OCI-LY3 (cell line): ENCODE measurements at regions not wholly inside any gene's neighbourhood (a gene's known extent, or its start where the extent isn't known, plus 50 kb on each side); places are given as distances from the start of the nearest gene placed in this dataset.

Experiments
- H2AFZ ChIP-seq: fragments of 200-600, 300-600 bp; shearing (Covaris generic); 2 replicates; pipeline ENCODE4 v1.6.0; 2014; ENCODE audit warnings: antibody characterized with exemption, low read depth, low read length
- H3K27ac ChIP-seq: fragments of 200-600, 300-600 bp; sonication (generic); 2 replicates; pipeline ENCODE4 v1.5.1; 2014; ENCODE audit warnings: mild to moderate bottlenecking, low read length, moderate library complexity, mixed read lengths
- H3K27me3 ChIP-seq: fragments of 200-600, 300-600 bp; sonication (generic); 2 replicates; pipeline ENCODE4 v1.6.1; 2014; ENCODE audit warnings: low read depth, low read length, mixed read lengths
- H3K36me3 ChIP-seq: fragments of 200-600, 300-600 bp; sonication (generic); replicated peaks from 2 replicates; pipeline ENCODE3; 2014; ENCODE audit warnings: low read depth, low read length, mixed read lengths
- H3K4me1 ChIP-seq: fragments of 300-600, 200-600 bp; sonication (generic); 2 replicates; pipeline ENCODE4 v1.6.1; 2014; ENCODE audit warnings: low read length, mixed read lengths
- H3K4me2 ChIP-seq: fragments of 200-600, 300-600 bp; sonication (generic); 2 replicates; pipeline ENCODE4 v1.6.1; 2014; ENCODE audit warnings: low read length, mixed read lengths
- H3K4me3 ChIP-seq: fragments of 300-600, 200-600 bp; sonication (generic); 2 replicates; pipeline ENCODE4 v1.5.1; 2014; ENCODE audit warnings: antibody characterized with exemption, mild to moderate bottlenecking, low read length, moderate library complexity
- H3K79me2 ChIP-seq: fragments of 300-600, 200-600 bp; shearing (Covaris generic); 2 replicates; pipeline ENCODE4 v1.6.1; 2014; ENCODE audit warnings: mild to moderate bottlenecking, low read length, mixed read lengths
- H3K9ac ChIP-seq: fragments of 300-600, 200-600 bp; shearing (Covaris generic); 2 replicates; pipeline ENCODE4 v1.6.0; 2014; ENCODE audit warnings: mild to moderate bottlenecking, low read length, moderate library complexity
- H3K9me3 ChIP-seq: fragments of 200-600, 300-600 bp; shearing (Covaris generic); 2 replicates; pipeline ENCODE4 v1.6.1; 2014; ENCODE audit warnings: low read length, mixed read lengths; ENCODE audit not compliant: insufficient read depth
- H4K20me1 ChIP-seq: fragments of 200-600, 300-600 bp; sonication (generic); 2 replicates; pipeline ENCODE4 v1.6.1; 2016; ENCODE audit warnings: low read length, mixed read lengths; ENCODE audit not compliant: insufficient read depth
- EZH2phosphoT487 ChIP-seq: fragments of 200-600 bp; shearing (Covaris generic); IDR thresholded peaks from 2 replicates; pipeline ENCODE4 v1.6.1; 2018; ENCODE audit warnings: antibody characterized with exemption, mixed run types, low read depth
- TF ChIP-seq, protein P1 (sequence below): fragments of 200-600, 300-600 bp; sonication (generic); IDR thresholded peaks from 2 replicates; pipeline ENCODE4 v1.5.1; 2014; ENCODE audit warnings: antibody characterized with exemption, low read length, low read depth

DNA sequence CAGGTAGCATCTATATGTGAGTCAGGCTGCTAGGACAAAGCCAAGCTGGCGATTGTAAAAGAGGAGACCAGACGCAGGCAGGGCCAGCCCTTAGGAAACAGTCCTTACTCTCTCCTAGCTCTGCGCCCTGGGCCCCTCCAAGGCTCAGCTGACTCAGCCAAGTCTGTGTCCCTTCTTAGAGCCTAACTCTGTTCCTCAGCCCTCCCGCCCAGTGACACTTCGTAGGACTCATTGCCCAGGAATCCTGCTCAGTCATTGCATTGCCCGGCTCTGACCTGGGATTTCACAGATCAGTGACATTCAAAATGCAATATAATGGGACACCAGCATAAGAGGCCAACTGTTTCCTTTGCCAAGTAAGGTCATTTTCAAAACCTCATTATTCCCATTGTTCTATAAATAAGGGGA lies 244.2 kb downstream of the TLE3 start:
- Histone ChIP-seq H3K4me3 (no peak overlapping the region), H3K9me3 (no peaks in the 10 kb centered on the region), H3K27me3 (peaks cover 21% of the 10 kb centered on the region), H3K4me1 (peaks cover 10% of the 10 kb centered on the region), H2AFZ (no peak overlapping the region), H4K20me1 (no peaks in the 10 kb centered on the region), H3K27ac (no peak overlapping the region), H3K36me3 (no peaks in the 10 kb centered on the region), H3K79me2 (no peaks in the 10 kb centered on the region), H3K9ac (no peak overlapping the region), H3K4me2 (no peak overlapping the region)
- TF ChIP-seq, protein P1, sequence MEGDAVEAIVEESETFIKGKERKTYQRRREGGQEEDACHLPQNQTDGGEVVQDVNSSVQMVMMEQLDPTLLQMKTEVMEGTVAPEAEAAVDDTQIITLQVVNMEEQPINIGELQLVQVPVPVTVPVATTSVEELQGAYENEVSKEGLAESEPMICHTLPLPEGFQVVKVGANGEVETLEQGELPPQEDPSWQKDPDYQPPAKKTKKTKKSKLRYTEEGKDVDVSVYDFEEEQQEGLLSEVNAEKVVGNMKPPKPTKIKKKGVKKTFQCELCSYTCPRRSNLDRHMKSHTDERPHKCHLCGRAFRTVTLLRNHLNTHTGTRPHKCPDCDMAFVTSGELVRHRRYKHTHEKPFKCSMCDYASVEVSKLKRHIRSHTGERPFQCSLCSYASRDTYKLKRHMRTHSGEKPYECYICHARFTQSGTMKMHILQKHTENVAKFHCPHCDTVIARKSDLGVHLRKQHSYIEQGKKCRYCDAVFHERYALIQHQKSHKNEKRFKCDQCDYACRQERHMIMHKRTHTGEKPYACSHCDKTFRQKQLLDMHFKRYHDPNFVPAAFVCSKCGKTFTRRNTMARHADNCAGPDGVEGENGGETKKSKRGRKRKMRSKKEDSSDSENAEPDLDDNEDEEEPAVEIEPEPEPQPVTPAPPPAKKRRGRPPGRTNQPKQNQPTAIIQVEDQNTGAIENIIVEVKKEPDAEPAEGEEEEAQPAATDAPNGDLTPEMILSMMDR, result no peak
- no peak for TF ChIP-seq EZH2phosphoT487

DNA sequence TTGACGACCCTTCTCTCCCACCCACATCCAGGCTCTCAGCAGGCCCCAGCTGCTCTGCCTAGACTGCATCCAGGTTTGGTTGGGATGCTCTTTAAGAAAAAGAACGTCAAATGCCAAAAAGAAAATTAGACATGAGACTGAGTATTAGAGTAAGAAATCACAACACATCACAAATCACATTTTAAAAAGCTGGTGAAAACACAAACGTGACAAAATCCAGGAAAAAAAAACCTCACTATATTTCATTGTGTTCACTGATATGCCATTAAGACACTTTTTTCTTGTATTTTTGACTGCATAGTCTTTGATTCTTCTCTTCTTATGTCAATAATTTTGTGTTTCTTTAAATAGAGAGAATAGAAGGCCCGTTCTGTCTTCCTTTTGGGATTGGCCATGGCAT lies 243.7 kb downstream of the TLE3 start:
- Histone ChIP-seq H3K36me3 (no peaks in the 10 kb centered on the region), H3K27ac (no peak overlapping the region), H3K4me2 (no peak overlapping the region), H3K9me3 (no peaks in the 10 kb centered on the region), H2AFZ (no peak overlapping the region), H3K4me3 (no peak overlapping the region), H3K27me3 (peaks cover 21% of the 10 kb centered on the region), H3K79me2 (no peaks in the 10 kb centered on the region), H3K9ac (no peak overlapping the region), H3K4me1 (peaks cover 6% of the 10 kb centered on the region), H4K20me1 (no peaks in the 10 kb centered on the region)
- TF ChIP-seq EZH2phosphoT487, result no peak
- TF ChIP-seq, protein P1, result no peak

DNA sequence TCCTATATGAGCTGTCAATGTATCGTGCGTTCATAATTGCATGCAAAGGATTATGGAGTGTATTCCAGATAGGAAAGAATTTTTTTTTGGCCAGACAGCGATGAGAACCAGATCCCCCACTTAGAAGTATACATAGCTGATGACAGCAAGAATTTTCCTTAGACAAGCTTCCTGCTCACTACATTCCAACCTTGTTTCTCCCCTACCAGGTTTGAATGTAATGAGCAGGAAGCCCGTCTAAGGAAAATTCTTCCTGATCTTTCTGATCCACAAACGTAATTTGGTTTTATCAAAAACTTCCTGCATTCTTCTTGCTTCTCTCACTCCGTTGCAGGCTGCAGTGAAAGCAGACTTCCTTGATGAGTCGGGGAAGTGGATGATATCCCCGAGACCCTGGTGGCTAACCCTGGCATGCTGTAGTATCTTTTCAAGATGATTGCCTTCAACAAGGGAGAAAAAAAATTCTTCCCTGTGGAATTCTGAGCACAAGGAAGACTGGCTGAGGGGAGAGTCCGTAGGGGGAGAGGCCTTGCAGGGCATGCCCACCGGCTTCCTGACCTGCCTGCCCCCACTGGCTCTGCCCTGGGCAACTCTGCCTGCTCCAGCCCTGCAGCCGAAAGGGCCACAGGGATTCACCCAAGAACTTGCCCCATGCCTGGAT lies 243.1 kb downstream of the TLE3 start:
- Histone ChIP-seq H3K36me3 (no peaks in the 10 kb centered on the region), H3K4me1 (peaks cover 3% of the 10 kb centered on the region), H3K4me3 (no peak overlapping the region), H4K20me1 (no peaks in the 10 kb centered on the region), H3K4me2 (no peak overlapping the region), H3K9me3 (no peaks in the 10 kb centered on the region), H2AFZ (no peak overlapping the region), H3K79me2 (no peaks in the 10 kb centered on the region), H3K27me3 (peaks cover 19% of the 10 kb centered on the region), H3K27ac (no peak overlapping the region), H3K9ac (no peak overlapping the region)
- TF ChIP-seq, protein P1, result no peak
- no peak for TF ChIP-seq EZH2phosphoT487

DNA sequence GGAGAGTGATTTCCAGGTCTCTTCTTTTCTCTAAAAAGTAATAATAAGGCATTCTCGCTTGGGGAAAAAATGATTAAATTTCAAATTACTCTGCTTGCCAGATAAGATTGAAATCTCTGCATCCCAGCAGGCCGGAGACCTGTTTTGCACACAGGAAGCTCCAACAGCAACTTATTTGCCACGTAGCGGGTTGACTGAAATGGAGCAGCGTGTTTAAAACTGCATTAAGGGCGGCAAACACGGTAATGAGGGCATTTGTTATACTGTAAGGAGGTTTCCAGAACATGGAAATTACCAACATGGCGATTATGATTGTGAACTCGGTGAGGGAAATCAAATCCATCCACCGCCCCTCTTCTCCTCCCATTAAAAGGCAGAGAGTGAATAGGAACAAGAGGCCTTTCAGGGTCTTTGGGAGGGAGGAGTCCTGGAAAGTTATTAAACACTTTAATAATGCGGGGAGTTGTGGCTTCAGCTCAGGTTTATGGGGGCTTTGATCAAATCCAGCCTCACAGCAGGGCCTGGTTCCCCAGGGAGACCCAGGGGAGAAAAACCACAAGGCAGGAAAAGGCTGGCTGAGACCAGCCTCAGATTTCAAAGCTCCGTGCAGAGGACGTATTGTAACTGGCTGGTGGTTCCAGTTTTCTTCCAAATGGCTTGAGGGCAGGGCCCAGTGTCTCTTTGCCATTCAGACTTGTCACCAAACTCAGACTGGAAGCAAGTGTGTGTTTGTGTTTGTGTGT lies 242.3 kb downstream of the TLE3 start:
- no peak overlapping the region for H3K4me2 ChIP-seq
- no peak overlapping the region for H3K9ac ChIP-seq
- H3K79me2 ChIP-seq, result no peaks in the 10 kb centered on the region
- no peaks in the 10 kb centered on the region for H3K36me3 ChIP-seq
- H3K4me3 ChIP-seq, result no peak overlapping the region
- H3K27me3 ChIP-seq, result peaks cover 14% of the 10 kb centered on the region; the same call in 1 of the 2 replicates
- no peak overlapping the region for H3K27ac ChIP-seq
- no peaks in the 10 kb centered on the region for H4K20me1 ChIP-seq
- no peaks in the 10 kb centered on the region for H3K9me3 ChIP-seq
- TF ChIP-seq, protein P1, result no peak
- no peak for TF ChIP-seq EZH2phosphoT487
- H2AFZ ChIP-seq, result no peak overlapping the region
- peaks cover 3% of the 10 kb centered on the region for H3K4me1 ChIP-seq
